H1 (cell line): ENCODE measurements at regions not wholly inside any gene's neighbourhood (a gene's known extent, or its start where the extent isn't known, plus 50 kb on each side); places are given as distances from the start of the nearest gene placed in this dataset.

Experiments used
- CHD7 ChIP-seq: fragments of 300-600 bp; sonication (generic); IDR thresholded peaks from 2 replicates; pipeline ENCODE4 v1.7.1; 2012; ENCODE audit warnings: low read length, moderate library complexity, mild to moderate bottlenecking, inconsistent platforms; ENCODE audit not compliant: insufficient replicate concordance
- PHF8 ChIP-seq: fragments of 200-600 bp; sonication (generic); conservative IDR thresholded peaks from 2 replicates; pipeline ENCODE4 v1.7.1; 2012; ENCODE audit warnings: low read depth, mild to moderate bottlenecking, inconsistent platforms, low read length, moderate library complexity
- SP1 ChIP-seq: IDR thresholded peaks from 2 replicates; pipeline ENCODE4 v1.6.1; 2011; ENCODE audit warnings: low read depth, low read length
- ZNF274 ChIP-seq: IDR thresholded peaks from 2 replicates; pipeline ENCODE4 v1.7.0; 2012; ENCODE audit warnings: low read length, borderline replicate concordance; ENCODE audit errors: extremely low read depth

GRCh38 chr11:36790526-36790925 lies 192.5 kb upstream of the RAG2 start (continued):
- TF ChIP-seq CHD7: no peak
- no peak for TF ChIP-seq ZNF274
- TF ChIP-seq PHF8: no peak
- no peak for TF ChIP-seq SP1
